CD4-positive, alpha-beta T cell treated with Interleukin-17A for 4 hours (primary cell): ENCODE measurements at regions not wholly inside any gene's neighbourhood (a gene's known extent, or its start where the extent isn't known, plus 50 kb on each side); places are given as distances from the start of the nearest gene placed in this dataset.
A peak's percentile ranks its signal among the peaks of the same experiment; 100 is the strongest.
"Not testable (repeated sequence)": the region's sequence is repeated elsewhere in the genome, so short reads cannot be mapped to it uniquely, and the experiment has no call there.

ENCODE experiments used
- DNase-seq: peaks from one replicate; pipeline ENCODE4 v3.0.0-alpha.2; 2020; ENCODE audit warnings: mixed read lengths

GRCh38 chr2:89160306-89160705 is 468.8 kb downstream of the RPIA start:
- not testable (repeated sequence) for DNase-seq

- not testable (repeated sequence) for DNase-seq
Measured at GRCh38 chr2:89161626-89162025, 470.2 kb downstream of the RPIA start.

GRCh38 chr2:89170506-89171173 is 479.2 kb downstream of the RPIA start:
- DNase-seq, result not testable (repeated sequence)

- DNase-seq, result not testable (repeated sequence)
Measured at GRCh38 chr2:89171174-89171519, 479.7 kb downstream of the RPIA start.

- not testable (repeated sequence) for DNase-seq
Measured at GRCh38 chr2:89177004-89177403, 485.5 kb downstream of the RPIA start.

- not testable (repeated sequence) for DNase-seq
Measured at GRCh38 chr2:89182221-89182620, 490.7 kb downstream of the RPIA start.

- not testable (repeated sequence) for DNase-seq
Measured at GRCh38 chr2:89184746-89185145, 493.3 kb downstream of the RPIA start.

- DNase-seq, result not testable (repeated sequence)
Measured at GRCh38 chr2:89195636-89196251, 504.3 kb downstream of the RPIA start.

GRCh38 chr2:89196719-89197118 is 505.2 kb downstream of the RPIA start:
- not testable (repeated sequence) for DNase-seq

- DNase-seq, result not testable (repeated sequence)
Measured at GRCh38 chr2:89198026-89198425, 506.6 kb downstream of the RPIA start.

- DNase-seq, result not testable (repeated sequence)
Measured at GRCh38 chr2:89199453-89200246, 508.2 kb downstream of the RPIA start.

GRCh38 chr2:89200247-89200527 is 508.7 kb downstream of the RPIA start:
- DNase-seq, result not testable (repeated sequence)

- DNase-seq, result not testable (repeated sequence)
Measured at GRCh38 chr2:89202518-89202917, 511.0 kb downstream of the RPIA start.

GRCh38 chr2:89205153-89205552 is 513.7 kb downstream of the RPIA start:
- peak; percentile 11 for DNase-seq

GRCh38 chr2:89208144-89208932 is 516.9 kb downstream of the RPIA start:
- not testable (repeated sequence) for DNase-seq

- not testable (repeated sequence) for DNase-seq
Measured at GRCh38 chr2:89213151-89213550, 521.7 kb downstream of the RPIA start.

- not testable (repeated sequence) for DNase-seq
Measured at GRCh38 chr2:89213811-89214210, 522.3 kb downstream of the RPIA start.

- not testable (repeated sequence) for DNase-seq
Measured at GRCh38 chr2:89221474-89221873, 530.0 kb downstream of the RPIA start.

- not testable (repeated sequence) for DNase-seq
Measured at GRCh38 chr2:89222063-89222732, 530.7 kb downstream of the RPIA start.

GRCh38 chr2:89224803-89225202 is 533.3 kb downstream of the RPIA start:
- not testable (repeated sequence) for DNase-seq

GRCh38 chr2:89229979-89230378 is 538.5 kb downstream of the RPIA start:
- not testable (repeated sequence) for DNase-seq

- DNase-seq, result not testable (repeated sequence)
Measured at GRCh38 chr2:89231241-89231640, 539.8 kb downstream of the RPIA start.
